ENCODE measurements at regions not wholly inside any gene's neighbourhood (a gene's known extent, or its start where the extent isn't known, plus 50 kb on each side); places are given as distances from the start of the nearest gene placed in this dataset.

- TF ChIP-seq CTCF (IDR thresholded peaks at IDR 0.05) = no peak
Measured at GRCh38 chr9:108694170-108694569, 161.6 kb downstream of the ACTL7B start.

- TF ChIP-seq CTCF (IDR thresholded peaks at IDR 0.05) = no peak
Measured at GRCh38 chr9:108691614-108692013, 164.2 kb downstream of the ACTL7B start.

GRCh38 chr9:108688676-108689075 is 167.1 kb downstream of the ACTL7B start:
- no peak for TF ChIP-seq CTCF (IDR thresholded peaks at IDR 0.05)

GRCh38 chr9:108688051-108688450 is 167.7 kb downstream of the ACTL7B start:
- TF ChIP-seq CTCF (IDR thresholded peaks at IDR 0.05) = no peak

GRCh38 chr9:108687006-108687987 is 168.5 kb downstream of the ACTL7B start:
- TF ChIP-seq CTCF (IDR thresholded peaks at IDR 0.05) = no peak

DNA sequence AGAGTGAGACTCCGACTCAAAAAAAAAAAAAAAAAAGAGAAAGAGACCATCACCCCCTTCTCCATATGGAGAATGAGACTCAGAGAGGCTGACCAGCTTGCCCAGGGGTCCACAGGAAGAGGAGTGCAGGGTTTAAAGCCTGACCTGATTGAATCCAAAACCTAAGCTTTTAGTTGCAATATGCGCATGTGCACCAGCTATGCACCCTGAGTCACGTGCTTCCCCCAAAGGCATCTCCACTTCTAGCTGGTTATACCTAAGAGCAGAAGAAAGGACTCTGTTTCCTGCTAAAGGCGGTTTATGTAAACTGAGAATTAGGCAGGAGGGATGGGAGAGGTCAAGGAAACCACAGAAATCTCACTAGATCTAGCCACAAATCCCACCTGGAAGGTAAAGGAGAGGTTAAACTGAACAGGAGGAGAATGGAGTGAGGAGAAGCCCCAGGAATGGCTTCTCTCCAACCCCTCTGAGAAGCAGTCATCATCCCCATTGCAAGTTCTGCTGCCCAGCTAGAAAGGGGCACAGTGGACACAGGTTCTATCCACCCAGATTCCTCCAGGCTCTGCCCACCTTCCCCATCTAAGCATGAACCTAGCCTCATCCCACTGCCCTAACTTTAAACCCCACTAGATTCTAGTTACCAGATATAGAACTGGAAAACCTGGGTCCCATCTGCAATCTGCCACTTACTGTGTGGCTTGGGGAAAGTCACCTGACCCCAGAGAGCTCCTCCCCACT is 171.3 kb downstream of the ACTL7B start:
- TF ChIP-seq CTCF (IDR thresholded peaks at IDR 0.05) = no peak

DNA sequence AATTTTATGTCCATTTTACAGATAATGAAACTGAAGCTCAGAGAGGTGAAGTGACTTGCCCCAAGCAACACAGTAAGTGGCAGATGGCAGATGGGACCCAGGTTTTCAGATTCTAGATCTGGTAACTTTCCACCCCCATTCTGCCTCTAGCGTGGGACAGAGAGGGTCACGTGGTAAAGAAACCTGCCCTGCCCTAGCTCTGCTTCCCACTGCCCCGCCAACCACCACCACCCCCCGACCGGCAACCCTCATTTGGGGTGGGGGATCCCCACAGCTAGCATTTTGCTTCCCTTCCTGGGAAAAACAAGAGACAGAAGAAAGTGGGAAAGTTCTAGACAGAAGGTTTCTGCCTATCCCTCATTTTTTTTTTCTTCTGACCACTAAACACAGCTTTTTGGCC is 172.5 kb downstream of the ACTL7B start:
- no peak for TF ChIP-seq CTCF (IDR thresholded peaks at IDR 0.05)

Measured in LNCAP (cell line).